AG04449 (cell line): ENCODE measurements at regions not wholly inside any gene's neighbourhood (a gene's known extent, or its start where the extent isn't known, plus 50 kb on each side); places are given as distances from the start of the nearest gene placed in this dataset.

Experiments
- CTCF ChIA-PET: fragments of 350-600 bp; formaldehyde crosslinking; extraction: SDS; loops from one replicate; lab custom pipeline; 2021; ENCODE audit warnings: antibody characterized with exemption; lab: Yijun Ruan, JAX
- POLR2A ChIA-PET: fragments of 400-600, 350-600 bp; formaldehyde crosslinking; extraction: SDS; loops from one replicate; lab custom pipeline; 2020; ENCODE audit warnings: antibody characterized with exemption, inconsistent platforms; lab: Yijun Ruan, JAX
- DNase-seq: peaks from one replicate; pipeline ENCODE4 v3.0.0-alpha.2; 2010; ENCODE audit warnings: low read depth, low spot score
- H3K4me3 ChIP-seq: 2 replicates; pipeline ENCODE4 v1.5.1; 2011; ENCODE audit warnings: low read depth, mild to moderate bottlenecking, control low read depth, low read length
- TF ChIP-seq, protein P1 (sequence below): IDR thresholded peaks from one replicate; pipeline ENCODE4 v1.5.1; 2011; ENCODE audit warnings: mild to moderate bottlenecking, moderate library complexity, low read length, control low read depth, inconsistent platforms; ENCODE audit not compliant: insufficient read depth; ENCODE audit errors: missing control alignments

DNA sequence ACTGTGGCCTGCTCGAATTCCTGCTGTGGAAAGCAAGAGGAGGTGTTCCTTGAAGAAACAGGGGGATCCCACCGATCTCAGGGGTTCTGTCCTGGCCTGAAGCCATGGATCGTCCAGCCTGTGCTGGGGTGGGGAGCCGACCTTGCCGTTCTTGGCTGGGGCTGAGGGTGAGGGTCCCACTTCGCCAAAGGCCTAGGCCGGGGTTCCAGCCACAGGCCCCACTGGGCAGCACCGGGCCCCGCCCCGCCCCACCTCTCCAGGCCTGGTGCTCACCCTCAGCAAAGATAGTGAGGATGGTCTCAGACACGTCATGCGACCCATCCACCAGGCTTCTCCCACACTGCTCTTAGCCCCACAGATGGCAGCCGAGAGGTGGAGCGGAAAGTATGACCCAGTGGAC lies 51.4 kb upstream of the ZNF716 start:
- no peak for DNase-seq
- TF ChIP-seq, protein P1, sequence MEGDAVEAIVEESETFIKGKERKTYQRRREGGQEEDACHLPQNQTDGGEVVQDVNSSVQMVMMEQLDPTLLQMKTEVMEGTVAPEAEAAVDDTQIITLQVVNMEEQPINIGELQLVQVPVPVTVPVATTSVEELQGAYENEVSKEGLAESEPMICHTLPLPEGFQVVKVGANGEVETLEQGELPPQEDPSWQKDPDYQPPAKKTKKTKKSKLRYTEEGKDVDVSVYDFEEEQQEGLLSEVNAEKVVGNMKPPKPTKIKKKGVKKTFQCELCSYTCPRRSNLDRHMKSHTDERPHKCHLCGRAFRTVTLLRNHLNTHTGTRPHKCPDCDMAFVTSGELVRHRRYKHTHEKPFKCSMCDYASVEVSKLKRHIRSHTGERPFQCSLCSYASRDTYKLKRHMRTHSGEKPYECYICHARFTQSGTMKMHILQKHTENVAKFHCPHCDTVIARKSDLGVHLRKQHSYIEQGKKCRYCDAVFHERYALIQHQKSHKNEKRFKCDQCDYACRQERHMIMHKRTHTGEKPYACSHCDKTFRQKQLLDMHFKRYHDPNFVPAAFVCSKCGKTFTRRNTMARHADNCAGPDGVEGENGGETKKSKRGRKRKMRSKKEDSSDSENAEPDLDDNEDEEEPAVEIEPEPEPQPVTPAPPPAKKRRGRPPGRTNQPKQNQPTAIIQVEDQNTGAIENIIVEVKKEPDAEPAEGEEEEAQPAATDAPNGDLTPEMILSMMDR: no peak
- no peak overlapping the region for H3K4me3 ChIP-seq
- ChIA-PET POLR2A (no interaction called here), CTCF (no interaction called here)

DNA sequence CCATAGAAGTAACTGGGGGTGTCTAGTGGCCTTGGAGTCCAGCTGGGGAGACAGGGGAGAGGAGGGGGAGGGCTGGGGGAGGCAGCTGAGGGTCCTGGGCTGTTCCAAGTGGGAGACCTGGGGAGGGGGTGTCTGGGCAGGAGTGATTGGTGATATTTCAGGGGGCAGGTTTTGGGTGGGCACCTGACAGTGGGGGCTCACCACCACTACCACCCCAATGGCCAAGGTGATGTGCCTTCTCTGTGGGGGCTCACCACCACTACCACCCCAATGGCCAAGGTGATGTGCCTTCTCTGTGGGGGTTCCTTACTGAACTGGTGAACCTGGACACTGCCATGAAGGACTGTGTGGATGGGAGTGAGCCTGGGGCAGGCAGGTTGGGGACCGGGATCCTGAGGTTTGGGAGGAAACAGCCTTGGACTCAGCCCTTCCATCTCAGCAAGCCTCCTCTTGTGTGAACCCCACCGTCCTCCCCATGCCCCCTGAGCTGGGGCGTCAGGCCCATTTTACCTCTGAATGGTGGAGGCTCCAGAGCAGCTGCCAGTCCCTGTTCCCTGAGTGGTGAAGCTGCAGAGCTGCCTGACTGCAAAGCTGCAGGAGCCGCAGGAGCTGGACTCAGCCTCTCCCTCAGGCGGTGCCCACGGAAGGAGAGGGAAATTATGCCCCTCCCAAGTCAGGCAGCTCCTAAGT lies 50.6 kb upstream of the ZNF716 start:
- TF ChIP-seq, protein P1: no peak
- POLR2A ChIA-PET: no interaction called here
- DNase-seq: no peak
- no peak overlapping the region for H3K4me3 ChIP-seq
- CTCF ChIA-PET: no interaction called here

DNA sequence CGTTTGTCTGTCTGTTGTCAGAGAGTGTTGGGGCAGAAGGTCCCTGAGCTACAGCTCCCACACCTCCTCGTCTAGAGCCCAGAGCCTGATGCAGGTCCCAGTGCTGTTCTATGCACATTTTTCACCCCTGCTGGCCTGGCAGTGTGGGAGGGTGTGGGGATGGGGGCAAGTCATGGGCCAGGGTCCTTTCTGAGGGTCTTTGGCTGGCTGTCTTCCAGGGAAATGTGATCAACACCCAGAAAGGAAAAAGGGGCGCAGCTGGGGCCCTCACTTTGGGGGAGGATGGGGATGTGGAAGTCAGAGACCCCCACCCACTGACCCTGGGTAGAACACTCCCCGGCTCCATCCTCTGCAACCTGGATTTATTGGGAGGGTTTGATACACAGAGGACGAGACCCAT lies 50.0 kb upstream of the ZNF716 start:
- ChIA-PET CTCF (no interaction called here), POLR2A (no interaction called here)
- TF ChIP-seq, protein P1: no peak
- DNase-seq: no peak
- no peak overlapping the region for H3K4me3 ChIP-seq
